H1 (cell line): ENCODE measurements at regions not wholly inside any gene's neighbourhood (a gene's known extent, or its start where the extent isn't known, plus 50 kb on each side); places are given as distances from the start of the nearest gene placed in this dataset.

Experiments used
- CTCF ChIA-PET: fragments of 300-600 bp; sonication (Branson Sonifier 250); formaldehyde crosslinking; loops from one replicate; lab custom pipeline; 2021; ENCODE audit not compliant: partially characterized antibody; lab: Charles Lee
- POLR2A ChIA-PET: fragments of 300-600 bp; sonication (Branson Sonifier 250); formaldehyde crosslinking; loops from one replicate; lab custom pipeline; 2021; ENCODE audit warnings: inconsistent platforms; ENCODE audit not compliant: partially characterized antibody; lab: Charles Lee
- DNase-seq, 2 experiments: peaks; one replicate each; pipeline versions ENCODE4 v3.0.0 to v3.0.0-alpha.2; 2010 to 2022; ENCODE audit warnings: low spot score in 2 of 2, low read depth in 1 of 2, mixed read lengths in 1 of 2
- FAIRE-seq: peaks from 2 replicates; lab custom pipeline; 2011; peaks lifted over from hg19 to GRCh38; lab: Jason Lieb, UNC
- H2AFZ ChIP-seq: 2 replicates; pipeline ENCODE4 v1.8.1; 2012; ENCODE audit warnings: low read length, inconsistent platforms
- H2AK5ac ChIP-seq: 2 replicates; pipeline ENCODE4 v1.6.1; 2013; ENCODE audit warnings: low read depth, low read length
- H2BK120ac ChIP-seq: replicated peaks from 2 replicates; pipeline ENCODE3; 2013; ENCODE audit warnings: low read depth, low read length, inconsistent platforms
- H2BK12ac ChIP-seq: 2 replicates; pipeline ENCODE4 v1.6.1; 2013; ENCODE audit warnings: low read depth, low read length
- H2BK15ac ChIP-seq: 2 replicates; pipeline ENCODE4 v1.6.1; 2013; ENCODE audit warnings: low read length
- H2BK20ac ChIP-seq: 2 replicates; pipeline ENCODE4 v1.6.1; 2013; ENCODE audit warnings: low read length
- H2BK5ac ChIP-seq: 2 replicates; pipeline ENCODE4 v1.6.1; 2013; ENCODE audit warnings: low read depth, low read length
- H3K14ac ChIP-seq: 2 replicates; pipeline ENCODE4 v1.6.1; 2013; ENCODE audit warnings: inconsistent platforms; ENCODE audit not compliant: insufficient read length
- H3K18ac ChIP-seq: 2 replicates; pipeline ENCODE4 v1.6.1; 2013; ENCODE audit warnings: low read length; ENCODE audit errors: extremely low read depth
- H3K23ac ChIP-seq: 2 replicates; pipeline ENCODE4 v1.6.1; 2013; ENCODE audit warnings: inconsistent platforms; ENCODE audit not compliant: insufficient read length
- H3K23me2 ChIP-seq: 2 replicates; pipeline ENCODE4 v1.6.1; 2013; ENCODE audit warnings: low read depth, low read length
- H3K27ac ChIP-seq: 2 replicates; pipeline ENCODE4 v1.6.1; 2011; ENCODE audit warnings: low read depth, low read length, inconsistent platforms
- H3K27me3 ChIP-seq, 4 experiments: replicated peaks in 1 of 4; 1 replicate in 1 of 4; 2 replicates in 3 of 4; pipeline versions ENCODE4 v1.6.1 to v1.8.1; 2011 to 2013; ENCODE audit warnings: low read length in 3 of 4, mild to moderate bottlenecking in 3 of 4, inconsistent platforms in 2 of 4, mixed read lengths in 2 of 4, moderate library complexity in 1 of 4; ENCODE audit not compliant: control insufficient read depth in 3 of 4, insufficient read depth in 3 of 4; ENCODE audit errors: extremely low read depth in 1 of 4
- H3K36me3 ChIP-seq, 4 experiments: 2 replicates each; pipeline versions ENCODE4 v1.6.1 to v1.8.1; 2011 to 2013; ENCODE audit warnings: mild to moderate bottlenecking in 4 of 4, low read length in 3 of 4, moderate library complexity in 2 of 4, control low read depth in 1 of 4, inconsistent platforms in 1 of 4; ENCODE audit not compliant: insufficient read depth in 4 of 4, control insufficient read depth in 2 of 4
- H3K4ac ChIP-seq: replicated peaks from 2 replicates; pipeline ENCODE3; 2013; ENCODE audit warnings: low read length, low read depth, mixed read lengths, inconsistent platforms; ENCODE audit not compliant: insufficient read length
- H3K4me1 ChIP-seq, 4 experiments: replicated peaks in 1 of 4; 1 replicate in 1 of 4; 2 replicates in 3 of 4; pipeline versions ENCODE4 v1.6.1 to v1.8.1; 2011 to 2013; ENCODE audit warnings: low read length in 3 of 4, inconsistent platforms in 2 of 4, mixed read lengths in 1 of 4; ENCODE audit not compliant: insufficient read depth in 4 of 4, control insufficient read depth in 3 of 4
- H3K4me2 ChIP-seq, 2 experiments: 2 replicates each; pipeline versions ENCODE4 v1.6.1 to v1.8.1; 2011 to 2013; ENCODE audit warnings: low read depth in 2 of 2, low read length in 2 of 2, control low read depth in 1 of 2, inconsistent platforms in 1 of 2, mild to moderate bottlenecking in 1 of 2; ENCODE audit not compliant: insufficient read depth in 1 of 2
- H3K4me3 ChIP-seq, 4 experiments: fragments of 200-600, 300-600 bp in 1 of 4; sonication (generic), shearing (Covaris generic), sonication (Bioruptor Twin) in 1 of 4; 2 replicates each; pipeline versions ENCODE4 v1.5.1 to v1.8.1; 2011 to 2016; ENCODE audit warnings: low read length in 4 of 4, low read depth in 3 of 4, control low read depth in 2 of 4, inconsistent platforms in 2 of 4, mild to moderate bottlenecking in 2 of 4, mixed read lengths in 1 of 4, moderate library complexity in 1 of 4; ENCODE audit not compliant: insufficient read depth in 2 of 4; ENCODE audit errors: extremely low read depth in 1 of 4
- H3K56ac ChIP-seq: replicated peaks from 2 replicates; pipeline ENCODE3; 2013; ENCODE audit warnings: low read depth, mild to moderate bottlenecking, mixed read lengths, low read length, inconsistent platforms; ENCODE audit not compliant: insufficient read length
- H3K79me1 ChIP-seq: 2 replicates; pipeline ENCODE4 v1.6.1; 2013; ENCODE audit warnings: low read depth, low read length, control low read depth
- H3K79me2 ChIP-seq, 2 experiments: 2 replicates each; pipeline versions ENCODE4 v1.6.1 to v1.8.1; 2012 to 2013; ENCODE audit warnings: low read length in 2 of 2, mild to moderate bottlenecking in 2 of 2, inconsistent platforms in 1 of 2; ENCODE audit not compliant: insufficient read depth in 2 of 2, control insufficient read depth in 1 of 2
- H3K9ac ChIP-seq, 4 experiments: replicated peaks in 1 of 4; 1 replicate in 1 of 4; 2 replicates in 3 of 4; pipeline versions ENCODE4 v1.6.1 to v1.8.1; 2011 to 2013; ENCODE audit warnings: low read depth in 3 of 4, low read length in 3 of 4, control low read depth in 2 of 4, mild to moderate bottlenecking in 2 of 4, moderate library complexity in 2 of 4, inconsistent platforms in 1 of 4; ENCODE audit errors: extremely low read depth in 1 of 4
- H3K9me3 ChIP-seq, 2 experiments: 2 replicates each; pipeline versions ENCODE4 v1.6.1 to v1.8.1; 2012 to 2013; ENCODE audit warnings: mild to moderate bottlenecking in 2 of 2, moderate library complexity in 2 of 2, control low read depth in 1 of 2, inconsistent platforms in 1 of 2, low read depth in 1 of 2, low read length in 1 of 2, mixed read lengths in 1 of 2; ENCODE audit not compliant: insufficient read depth in 2 of 2
- H4K20me1 ChIP-seq, 2 experiments: replicated peaks in 1 of 2; 2 replicates each; pipeline versions ENCODE3 to v1.8.1; 2011 to 2013; ENCODE audit warnings: inconsistent platforms in 2 of 2, low read length in 2 of 2, mild to moderate bottlenecking in 1 of 2; ENCODE audit not compliant: insufficient read depth in 2 of 2, control insufficient read depth in 1 of 2
- H4K5ac ChIP-seq: 2 replicates; pipeline ENCODE4 v1.6.1; 2013; ENCODE audit warnings: low read length, low read depth, mixed read lengths, inconsistent platforms; ENCODE audit not compliant: insufficient read length
- H4K8ac ChIP-seq: 2 replicates; pipeline ENCODE4 v1.8.0; 2013; ENCODE audit warnings: mild to moderate bottlenecking, moderate library complexity, low read length, inconsistent platforms; ENCODE audit not compliant: insufficient read depth; ENCODE audit errors: extremely low read depth
- H4K91ac ChIP-seq: replicated peaks from 2 replicates; pipeline ENCODE3; 2013; ENCODE audit warnings: low read length, mixed read lengths, inconsistent platforms; ENCODE audit not compliant: insufficient read length
- ASH2L ChIP-seq: fragments of 200-600, 300-600 bp; sonication (generic); IDR thresholded peaks from one replicate; pipeline ENCODE4 v1.7.1; 2017; ENCODE audit warnings: low read length
- CBX8 ChIP-seq: fragments of 300-800, 300-1000 bp; sonication (generic); IDR thresholded peaks from 2 replicates; pipeline ENCODE4 v1.7.1; 2016; ENCODE audit warnings: low read depth, low read length, borderline replicate concordance
- EGR1 ChIP-seq: IDR thresholded peaks from 2 replicates; pipeline ENCODE4 v1.6.1; 2011; ENCODE audit warnings: low read depth, low read length, borderline replicate concordance
- EZH2 ChIP-seq: fragments of 200-600 bp; sonication (generic); IDR thresholded peaks from 2 replicates; pipeline ENCODE4 v1.7.1; 2012; ENCODE audit warnings: low read depth, mild to moderate bottlenecking, moderate library complexity, low read length, inconsistent platforms; ENCODE audit not compliant: severe bottlenecking
- HDAC2 ChIP-seq, 2 experiments: fragments of 300-600 bp in 1 of 2; sonication (generic) in 1 of 2; IDR thresholded peaks; 2 replicates each; pipeline ENCODE4 v1.6.1; 2011 to 2012; ENCODE audit warnings: low read depth in 2 of 2, low read length in 2 of 2, mild to moderate bottlenecking in 2 of 2, moderate library complexity in 2 of 2, borderline replicate concordance in 1 of 2, inconsistent platforms in 1 of 2
- MAFK ChIP-seq: IDR thresholded peaks from 2 replicates; pipeline ENCODE4 v1.6.1; 2012; ENCODE audit warnings: low read depth, mild to moderate bottlenecking, improper control_type of control experiment, low read length
- RBBP5 ChIP-seq: IDR thresholded peaks from 2 replicates; pipeline ENCODE4 v1.7.1; 2012; ENCODE audit warnings: low read depth, mild to moderate bottlenecking, inconsistent platforms, low read length, moderate library complexity, borderline replicate concordance
- SIX5 ChIP-seq: IDR thresholded peaks from 2 replicates; pipeline ENCODE4 v1.6.1; 2011; ENCODE audit warnings: mild to moderate bottlenecking, low read depth, low read length
- TBP ChIP-seq: IDR thresholded peaks from 2 replicates; pipeline ENCODE4 v1.6.1; 2011; ENCODE audit warnings: low read depth, low read length, improper control_type of control experiment
- TCF12 ChIP-seq: IDR thresholded peaks from 2 replicates; pipeline ENCODE4 v1.6.1; 2011; ENCODE audit warnings: low read depth, mild to moderate bottlenecking, low read length
- WGBS, 2 experiments: shearing (Covaris generic) in 1 of 2; methylation state at CpG; one replicate each; pipeline versions ENCODE4 v1.1.6 to v1.1.7; 2013 to 2015; ENCODE audit warnings: low lambda C conversion rate in 2 of 2, mixed read lengths in 2 of 2, inconsistent platforms in 1 of 2, low coverage in 1 of 2, missing lambda C conversion rate in 1 of 2; ENCODE audit not compliant: insufficient replicate concordance in 2 of 2, insufficient coverage in 1 of 2, insufficient read length in 1 of 2; ENCODE audit errors: extremely low coverage in 1 of 2, missing lambda C conversion rate in 1 of 2; 5-methylcytosine and 5-hydroxymethylcytosine counted together
- TF ChIP-seq, protein P1 (sequence below): IDR thresholded peaks from 2 replicates; pipeline ENCODE4 v1.6.1; 2012; ENCODE audit warnings: low read length, inconsistent platforms
- TF ChIP-seq, protein P2 (sequence below): IDR thresholded peaks from 2 replicates; pipeline ENCODE4 v1.6.1; 2011; ENCODE audit warnings: low read depth, mild to moderate bottlenecking, low read length; ENCODE audit not compliant: insufficient read depth

- Histone ChIP-seq H2AK5ac (peak overlapping the region; percentile 60; the same call in 1 of the 2 replicates), H3K18ac (no peak overlapping the region), H3K27ac (no peak overlapping the region), H2AFZ (no peak overlapping the region), H2BK20ac (no peak overlapping the region), H2BK5ac (0 out of 2 replicates have a peak overlapping the region, but pooled peaks have one; percentile 6), H4K8ac (no peak overlapping the region), H4K20me1 (no peaks in the 10 kb centered on the region), H3K36me3 (peaks cover 0 to 49% (median 1%) of the 10 kb centered on the region in 4 experiments; a peak in 3 of 8 replicates), H3K23me2 (no peaks in the 10 kb centered on the region), H3K79me2 (peaks cover 0 to 6% of the 10 kb centered on the region in 2 experiments; a peak in 1 of 4 replicates), H3K27me3 (no peaks in the 10 kb centered on the region), H3K4ac (no peak overlapping the region), H3K4me3 (no peak overlapping the region), H3K79me1 (peaks cover 2% of the 10 kb centered on the region; the same call in 1 of the 2 replicates), H2BK120ac (peak overlapping the region; percentile 68), H2BK15ac (no peak overlapping the region), H3K56ac (no peak overlapping the region), H3K14ac (no peak overlapping the region), H4K91ac (peak overlapping the region; percentile 35), H4K5ac (no peak overlapping the region), H3K4me1 (peaks cover 3 to 12% (median 7%) of the 10 kb centered on the region in 4 experiments; a peak in 5 of 7 replicates), H3K4me2 (no peak overlapping the region), H2BK12ac (no peak overlapping the region), H3K9me3 (no peaks in the 10 kb centered on the region), H3K9ac (no peak overlapping the region), H3K23ac (no peak overlapping the region)
- CTCF ChIA-PET, result no interaction called here
- FAIRE-seq, result no peak
- POLR2A ChIA-PET, result interaction anchor here (0.8 to 1.5 kb wide), 5 partner anchors 10 to 372 kb away, joined by 3 to 4 read pairs (median 3); no protein-coding TSS in a partner anchor
- 84% methylated on average over 2 of the region's 2 CpGs; no CpG with 5 or more reads in 1 of the 2 experiments for WGBS, 2 experiments
- no peak for DNase-seq
- TF ChIP-seq TCF12 (no peak), CBX8 (no peak), HDAC2 (IDR thresholded peaks at IDR 0.05; ENCODE audit: borderline replicate concordance in 1 of 2, low read depth in 2 of 2, low read length in 2 of 2) (no peak), TBP (no peak), MAFK (no peak), EGR1 (no peak), ASH2L (no peak), EZH2 (no peak), RBBP5 (no peak), SIX5 (no peak)
- TF ChIP-seq, protein P1, sequence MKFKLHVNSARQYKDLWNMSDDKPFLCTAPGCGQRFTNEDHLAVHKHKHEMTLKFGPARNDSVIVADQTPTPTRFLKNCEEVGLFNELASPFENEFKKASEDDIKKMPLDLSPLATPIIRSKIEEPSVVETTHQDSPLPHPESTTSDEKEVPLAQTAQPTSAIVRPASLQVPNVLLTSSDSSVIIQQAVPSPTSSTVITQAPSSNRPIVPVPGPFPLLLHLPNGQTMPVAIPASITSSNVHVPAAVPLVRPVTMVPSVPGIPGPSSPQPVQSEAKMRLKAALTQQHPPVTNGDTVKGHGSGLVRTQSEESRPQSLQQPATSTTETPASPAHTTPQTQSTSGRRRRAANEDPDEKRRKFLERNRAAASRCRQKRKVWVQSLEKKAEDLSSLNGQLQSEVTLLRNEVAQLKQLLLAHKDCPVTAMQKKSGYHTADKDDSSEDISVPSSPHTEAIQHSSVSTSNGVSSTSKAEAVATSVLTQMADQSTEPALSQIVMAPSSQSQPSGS, result no peak
- TF ChIP-seq, protein P2, sequence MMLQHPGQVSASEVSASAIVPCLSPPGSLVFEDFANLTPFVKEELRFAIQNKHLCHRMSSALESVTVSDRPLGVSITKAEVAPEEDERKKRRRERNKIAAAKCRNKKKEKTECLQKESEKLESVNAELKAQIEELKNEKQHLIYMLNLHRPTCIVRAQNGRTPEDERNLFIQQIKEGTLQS, result no peak
Observed at GRCh38 chr2:7867867-7868266, 814.0 kb upstream of the ID2 start.
